ENCODE measurements at regions not wholly inside any gene's neighbourhood (a gene's known extent, or its start where the extent isn't known, plus 50 kb on each side); places are given as distances from the start of the nearest gene placed in this dataset.
"Not testable (repeated sequence)": the region's sequence is repeated elsewhere in the genome, so short reads cannot be mapped to it uniquely, and the experiment has no call there.

DNA sequence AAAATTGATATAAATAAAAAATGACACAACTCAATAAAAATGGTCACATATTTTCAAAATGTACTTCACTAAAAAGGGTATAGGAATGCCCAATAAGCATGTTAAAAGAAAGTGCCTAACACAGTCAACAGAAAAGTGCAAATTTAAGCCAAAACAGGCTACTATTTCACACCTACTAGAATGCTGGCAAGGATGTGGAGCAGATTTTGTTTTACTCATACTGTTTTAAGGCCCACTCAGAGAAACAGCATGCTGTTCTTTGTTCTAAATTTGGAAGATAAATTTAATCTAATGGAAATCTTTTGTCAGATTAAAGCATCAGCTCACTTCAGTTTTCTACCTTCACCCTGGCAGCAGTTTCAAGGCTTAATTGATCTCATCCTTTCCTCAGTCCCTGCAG lies 576.8 kb upstream of the HS3ST1 start:
- Histone ChIP-seq H3K36me3 (ENCODE audit: control insufficient read depth, insufficient read depth, low read length) (no peaks in the 10 kb centered on the region), H3K4me1 (no peaks in the 10 kb centered on the region), H3K4me3 (ENCODE audit: low read depth, low read length) (no peak overlapping the region), H3K27me3 (replicated peaks; ENCODE audit: control insufficient read depth, insufficient read depth, low read length) (no peaks in the 10 kb centered on the region), H3K9me3 (no peaks in the 10 kb centered on the region)
- H3K36me3 Mint-ChIP-seq (ENCODE audit: insufficient read depth, unreplicated experiment): no peaks in the 10 kb centered on the region
- BruUV-seq (replicated peaks): no TSS peak
- TF ChIP-seq, protein P1, sequence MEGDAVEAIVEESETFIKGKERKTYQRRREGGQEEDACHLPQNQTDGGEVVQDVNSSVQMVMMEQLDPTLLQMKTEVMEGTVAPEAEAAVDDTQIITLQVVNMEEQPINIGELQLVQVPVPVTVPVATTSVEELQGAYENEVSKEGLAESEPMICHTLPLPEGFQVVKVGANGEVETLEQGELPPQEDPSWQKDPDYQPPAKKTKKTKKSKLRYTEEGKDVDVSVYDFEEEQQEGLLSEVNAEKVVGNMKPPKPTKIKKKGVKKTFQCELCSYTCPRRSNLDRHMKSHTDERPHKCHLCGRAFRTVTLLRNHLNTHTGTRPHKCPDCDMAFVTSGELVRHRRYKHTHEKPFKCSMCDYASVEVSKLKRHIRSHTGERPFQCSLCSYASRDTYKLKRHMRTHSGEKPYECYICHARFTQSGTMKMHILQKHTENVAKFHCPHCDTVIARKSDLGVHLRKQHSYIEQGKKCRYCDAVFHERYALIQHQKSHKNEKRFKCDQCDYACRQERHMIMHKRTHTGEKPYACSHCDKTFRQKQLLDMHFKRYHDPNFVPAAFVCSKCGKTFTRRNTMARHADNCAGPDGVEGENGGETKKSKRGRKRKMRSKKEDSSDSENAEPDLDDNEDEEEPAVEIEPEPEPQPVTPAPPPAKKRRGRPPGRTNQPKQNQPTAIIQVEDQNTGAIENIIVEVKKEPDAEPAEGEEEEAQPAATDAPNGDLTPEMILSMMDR (IDR thresholded peaks at IDR 0.05; ENCODE audit: insufficient read depth in 1 of 2, low read depth in 1 of 2, low read length in 1 of 2, severe bottlenecking in 1 of 2, unreplicated experiment in 1 of 2): no peak
- no peaks in the 10 kb centered on the region for H3K4me1 Mint-ChIP-seq (ENCODE audit: low read depth, unreplicated experiment)
- intact Hi-C loops (cut with micrococcal nuclease; ENCODE audit: unreplicated experiment): no loop called here
- H3K27me3 Mint-ChIP-seq (ENCODE audit: insufficient read depth, unreplicated experiment): no peaks in the 10 kb centered on the region
- H3K4me3 Mint-ChIP-seq (ENCODE audit: unreplicated experiment): no peak overlapping the region
- no peak for DNase-seq
- no peaks in the 10 kb centered on the region for H3K9me3 Mint-ChIP-seq (ENCODE audit: unreplicated experiment)
- ChIA-PET POLR2A (no interaction called here), CTCF (no interaction called here)
- H3K27ac Mint-ChIP-seq (ENCODE audit: unreplicated experiment): no peak overlapping the region

DNA sequence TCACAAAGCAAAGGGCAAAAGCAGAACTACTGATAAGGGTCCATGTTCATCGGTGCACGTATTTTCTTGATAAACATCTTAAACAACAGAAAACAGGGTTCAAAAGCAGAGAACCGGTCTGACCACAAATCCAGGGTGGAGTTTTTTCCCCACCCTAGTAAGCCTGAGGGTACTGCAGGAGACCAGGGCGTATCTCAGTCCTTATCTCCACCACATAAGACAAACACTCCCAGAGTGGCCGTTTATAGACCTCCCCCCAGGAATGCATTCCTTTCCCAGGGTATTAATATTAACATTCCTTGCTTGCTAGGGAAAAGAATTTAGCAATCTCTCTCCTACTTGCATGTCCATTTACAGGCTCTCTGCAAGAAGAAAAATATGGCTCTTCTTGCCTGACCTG lies 567.9 kb upstream of the HS3ST1 start:
- H3K4me1 Mint-ChIP-seq (ENCODE audit: low read depth, unreplicated experiment); H3K4me1 ChIP-seq; H3K27me3 ChIP-seq (replicated peaks; ENCODE audit: control insufficient read depth, insufficient read depth, low read length); intact Hi-C loops (cut with micrococcal nuclease; ENCODE audit: unreplicated experiment); CTCF ChIA-PET; H3K27me3 Mint-ChIP-seq (ENCODE audit: insufficient read depth, unreplicated experiment); POLR2A ChIA-PET; H3K9me3 ChIP-seq; H3K4me3 Mint-ChIP-seq (ENCODE audit: unreplicated experiment); DNase-seq; BruUV-seq (replicated peaks); H3K36me3 Mint-ChIP-seq (ENCODE audit: insufficient read depth, unreplicated experiment); H3K27ac Mint-ChIP-seq (ENCODE audit: unreplicated experiment); H3K4me3 ChIP-seq (ENCODE audit: low read depth, low read length); H3K36me3 ChIP-seq (ENCODE audit: control insufficient read depth, insufficient read depth, low read length): not testable (repeated sequence)
- peaks cover 32% of the 10 kb centered on the region for H3K9me3 Mint-ChIP-seq (ENCODE audit: unreplicated experiment)

DNA sequence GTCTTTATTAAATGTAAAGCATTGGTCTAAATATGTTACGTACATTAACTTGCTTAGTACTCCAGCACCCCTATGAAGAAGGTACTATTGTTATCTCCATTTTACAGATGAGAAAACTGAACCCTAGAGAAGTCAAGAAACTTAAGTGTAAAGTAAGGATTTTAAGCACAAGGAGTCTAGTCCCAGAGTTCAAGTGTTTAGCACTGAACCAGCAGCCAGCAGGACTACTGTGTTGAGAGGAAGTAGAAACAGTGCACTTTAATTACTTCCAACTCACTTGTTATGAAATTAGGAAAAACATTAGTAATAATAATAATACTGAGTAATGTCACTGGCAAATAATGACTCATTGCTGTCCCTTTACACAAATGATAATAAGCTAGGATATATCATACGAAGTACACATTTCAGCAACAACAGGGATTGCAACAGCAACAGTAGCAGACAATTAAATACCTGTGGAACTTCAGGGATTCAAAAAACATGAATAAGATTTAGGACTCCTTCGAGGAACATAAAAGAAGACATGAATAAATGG lies 548.1 kb upstream of the HS3ST1 start:
- H3K36me3 Mint-ChIP-seq (ENCODE audit: insufficient read depth, unreplicated experiment): no peaks in the 10 kb centered on the region
- H3K4me3 ChIP-seq (ENCODE audit: low read depth, low read length): no peak overlapping the region
- H3K36me3 ChIP-seq (ENCODE audit: control insufficient read depth, insufficient read depth, low read length): no peaks in the 10 kb centered on the region
- DNase-seq: no peak
- intact Hi-C loops (cut with micrococcal nuclease; ENCODE audit: unreplicated experiment): no loop called here
- no peak overlapping the region for H3K27ac Mint-ChIP-seq (ENCODE audit: unreplicated experiment)
- H3K4me1 Mint-ChIP-seq (ENCODE audit: low read depth, unreplicated experiment): no peaks in the 10 kb centered on the region
- TF ChIP-seq, protein P1 (IDR thresholded peaks at IDR 0.05; ENCODE audit: insufficient read depth in 1 of 2, low read depth in 1 of 2, low read length in 1 of 2, severe bottlenecking in 1 of 2, unreplicated experiment in 1 of 2): no peak
- no peaks in the 10 kb centered on the region for H3K27me3 ChIP-seq (replicated peaks; ENCODE audit: control insufficient read depth, insufficient read depth, low read length)
- POLR2A ChIA-PET: no interaction called here
- no peak overlapping the region for H3K4me3 Mint-ChIP-seq (ENCODE audit: unreplicated experiment)
- CTCF ChIA-PET: no interaction called here
- H3K27me3 Mint-ChIP-seq (ENCODE audit: insufficient read depth, unreplicated experiment): no peaks in the 10 kb centered on the region
- H3K9me3 ChIP-seq: no peaks in the 10 kb centered on the region
- H3K4me1 ChIP-seq: no peaks in the 10 kb centered on the region
- BruUV-seq (replicated peaks): no TSS peak
- H3K9me3 Mint-ChIP-seq (ENCODE audit: unreplicated experiment): no peaks in the 10 kb centered on the region

GRCh38 chr4:11973270-11973669 lies 544.6 kb upstream of the HS3ST1 start:
- Histone ChIP-seq H3K9me3 (no peaks in the 10 kb centered on the region), H3K4me3 (ENCODE audit: low read depth, low read length) (no peak overlapping the region), H3K36me3 (ENCODE audit: control insufficient read depth, insufficient read depth, low read length) (no peaks in the 10 kb centered on the region), H3K27me3 (replicated peaks; ENCODE audit: control insufficient read depth, insufficient read depth, low read length) (no peaks in the 10 kb centered on the region), H3K4me1 (no peaks in the 10 kb centered on the region)
- POLR2A ChIA-PET: no interaction called here
- Mint-ChIP-seq H3K36me3 (ENCODE audit: insufficient read depth, unreplicated experiment) (no peaks in the 10 kb centered on the region), H3K9me3 (ENCODE audit: unreplicated experiment) (no peaks in the 10 kb centered on the region), H3K4me3 (ENCODE audit: unreplicated experiment) (no peak overlapping the region), H3K27me3 (ENCODE audit: insufficient read depth, unreplicated experiment) (no peaks in the 10 kb centered on the region), H3K4me1 (ENCODE audit: low read depth, unreplicated experiment) (no peaks in the 10 kb centered on the region), H3K27ac (ENCODE audit: unreplicated experiment) (no peak overlapping the region)
- CTCF ChIA-PET: no interaction called here
- BruUV-seq (replicated peaks): no TSS peak
- DNase-seq: no peak
- intact Hi-C loops (cut with micrococcal nuclease; ENCODE audit: unreplicated experiment): no loop called here
- TF ChIP-seq, protein P1 (IDR thresholded peaks at IDR 0.05; ENCODE audit: insufficient read depth in 1 of 2, low read depth in 1 of 2, low read length in 1 of 2, severe bottlenecking in 1 of 2, unreplicated experiment in 1 of 2): no peak

Data from Caco-2 (cell line).